PC-9 (cell line): ENCODE measurements at regions not wholly inside any gene's neighbourhood (a gene's known extent, or its start where the extent isn't known, plus 50 kb on each side); places are given as distances from the start of the nearest gene placed in this dataset.

ENCODE experiments used
- BruUV-seq: library from RNA; stranded (reverse); fragments of 400-500 nt; replicated peaks from 2 replicates; lab custom pipeline; 2021; lab: Mats Ljungman, UMichigan
- CTCF ChIA-PET: fragments of 300-600 bp; sonication (Branson Sonifier 250); formaldehyde crosslinking; loops from one replicate; lab custom pipeline; 2022; ENCODE audit warnings: antibody characterized with exemption; lab: Charles Lee
- POLR2A ChIA-PET: fragments of 300-600 bp; sonication (Branson Sonifier 250); formaldehyde crosslinking; loops from one replicate; lab custom pipeline; 2022; ENCODE audit warnings: antibody characterized with exemption; ENCODE audit not compliant: unreplicated experiment; lab: Charles Lee
- DNase-seq, 2 experiments: peaks; one replicate each; pipeline versions ENCODE4 v3.0.0 to v3.0.0-alpha.2; 2015 to 2022; ENCODE audit warnings: mixed read lengths in 1 of 2
- H2AFZ ChIP-seq: fragments of 200-600 bp; sonication (generic); 2 replicates; pipeline ENCODE4 v1.8.1; 2017; ENCODE audit warnings: antibody characterized with exemption
- H3F3A ChIP-seq: fragments of 200-600 bp; sonication (generic); 2 replicates; pipeline ENCODE4 v1.8.1; 2017; ENCODE audit warnings: antibody characterized with exemption, mild to moderate bottlenecking, low read depth; ENCODE audit not compliant: insufficient read depth
- H3K27ac ChIP-seq: fragments of 200-600 bp; sonication (generic); 2 replicates; pipeline ENCODE4 v1.6.1; 2016; ENCODE audit warnings: mixed run types
- H3K27me3 ChIP-seq: fragments of 200-600 bp; sonication (generic); 2 replicates; pipeline ENCODE4 v1.6.1; 2016; ENCODE audit warnings: low read depth, mixed run types; ENCODE audit not compliant: insufficient read depth
- H3K36me3 ChIP-seq: fragments of 200-600 bp; sonication (generic); 2 replicates; pipeline ENCODE4 v1.6.1; 2016; ENCODE audit warnings: low read depth, mixed run types
- H3K4me1 ChIP-seq: fragments of 200-600 bp; sonication (generic); replicated peaks from 2 replicates; pipeline ENCODE4 v1.6.1; 2016; ENCODE audit warnings: mixed run types; ENCODE audit not compliant: insufficient read depth
- H3K4me2 ChIP-seq: fragments of 200-600 bp; sonication (generic); 2 replicates; pipeline ENCODE4 v1.6.1; 2017; ENCODE audit warnings: mixed run types
- H3K4me3 ChIP-seq: fragments of 200-600 bp; sonication (generic); 2 replicates; pipeline ENCODE4 v1.6.1; 2016; ENCODE audit warnings: mixed run types
- H3K79me2 ChIP-seq: fragments of 200-600 bp; sonication (generic); 2 replicates; pipeline ENCODE4 v1.6.1; 2017; ENCODE audit warnings: low read depth, mixed run types
- H3K9me2 ChIP-seq: fragments of 200-600 bp; sonication (generic); 2 replicates; pipeline ENCODE4 v1.8.1; 2017; ENCODE audit warnings: mild to moderate bottlenecking; ENCODE audit not compliant: insufficient read depth
- H3K9me3 ChIP-seq: fragments of 200-600 bp; sonication (generic); 2 replicates; pipeline ENCODE4 v1.8.1; 2016; ENCODE audit warnings: low read depth; ENCODE audit not compliant: insufficient read depth
- H4K20me1 ChIP-seq: fragments of 200-600 bp; sonication (generic); 2 replicates; pipeline ENCODE4 v1.8.1; 2017; ENCODE audit not compliant: insufficient read depth
- CTCF ChIP-seq: fragments of 200-600 bp; sonication (generic); conservative IDR thresholded peaks from 2 replicates; pipeline ENCODE4 v1.6.1; 2017; ENCODE audit warnings: mixed run types, antibody characterized with exemption, mild to moderate bottlenecking, moderate library complexity
- EZH2 ChIP-seq: fragments of 200-600 bp; sonication (generic); IDR thresholded peaks from 2 replicates; pipeline ENCODE4 v1.8.0; 2017; ENCODE audit warnings: antibody characterized with exemption, low read depth
- intact Hi-C: fragments of 100-400 bp; cut with micrococcal nuclease; formaldehyde crosslinking; loops from one replicate; pipeline ENCODE4 v1.10.0; 2022; ENCODE audit not compliant: unreplicated experiment

- Histone ChIP-seq H3K4me3 (no peak overlapping the region), H3F3A (peaks cover 9% of the 10 kb centered on the region; the same call in 1 of the 2 replicates), H3K36me3 (no peaks in the 10 kb centered on the region), H2AFZ (no peak overlapping the region), H3K79me2 (no peaks in the 10 kb centered on the region), H3K9me2 (no peaks in the 10 kb centered on the region), H3K4me2 (peak overlapping the region; percentile 21; the same call in 1 of the 2 replicates), H4K20me1 (no peaks in the 10 kb centered on the region), H3K27me3 (peaks cover 3% of the 10 kb centered on the region; the same call in 1 of the 2 replicates), H3K27ac (peak overlapping the region; percentile 95), H3K9me3 (no peaks in the 10 kb centered on the region), H3K4me1 (peaks cover 9% of the 10 kb centered on the region)
- intact Hi-C loops, result no loop called here
- ChIA-PET CTCF (no interaction called here), POLR2A (no interaction called here)
- TF ChIP-seq CTCF (no peak), EZH2 (no peak)
- peak; percentile 16 to 77 for DNase-seq
- BruUV-seq, result no TSS peak
Observed at GRCh38 chr1:5611851-5612250, 380.4 kb downstream of the NPHP4 start.

GRCh38 chr1:5611431-5611830 lies 380.8 kb downstream of the NPHP4 start:
- ChIA-PET CTCF (no interaction called here), POLR2A (no interaction called here)
- no TSS peak for BruUV-seq

GRCh38 chr1:5610432-5610831 lies 381.8 kb downstream of the NPHP4 start:
- no peak overlapping the region for H2AFZ ChIP-seq
- H3K27me3 ChIP-seq, result peaks cover under 1% of the 10 kb centered on the region; the same call in 1 of the 2 replicates
- peaks cover 9% of the 10 kb centered on the region for H3K4me1 ChIP-seq
- TF ChIP-seq EZH2 (no peak), CTCF (no peak)
- CTCF ChIA-PET, result no interaction called here
- H3K36me3 ChIP-seq, result no peaks in the 10 kb centered on the region
- peaks cover 9% of the 10 kb centered on the region; the same call in 1 of the 2 replicates for H3F3A ChIP-seq
- no peak overlapping the region for H3K4me3 ChIP-seq
- intact Hi-C loops, result no loop called here
- no TSS peak for BruUV-seq
- H3K79me2 ChIP-seq, result no peaks in the 10 kb centered on the region
- H3K9me2 ChIP-seq, result no peaks in the 10 kb centered on the region
- H3K27ac ChIP-seq, result peak overlapping the region; percentile 95
- H4K20me1 ChIP-seq, result no peaks in the 10 kb centered on the region
- no peaks in the 10 kb centered on the region for H3K9me3 ChIP-seq
- DNase-seq, result no peak
- POLR2A ChIA-PET, result no interaction called here
- H3K4me2 ChIP-seq, result no peak overlapping the region

More at GRCh38 chr1:5611431-5611830, 380.8 kb downstream of the NPHP4 start:
- TF ChIP-seq EZH2 (no peak), CTCF (no peak)
- peaks cover 9% of the 10 kb centered on the region; the same call in 1 of the 2 replicates for H3F3A ChIP-seq
- H3K36me3 ChIP-seq, result no peaks in the 10 kb centered on the region
- H4K20me1 ChIP-seq, result no peaks in the 10 kb centered on the region
- intact Hi-C loops, result no loop called here
- no peak overlapping the region for H2AFZ ChIP-seq
- peak overlapping the region; percentile 21; the same call in 1 of the 2 replicates for H3K4me2 ChIP-seq
- H3K4me1 ChIP-seq, result peaks cover 9% of the 10 kb centered on the region
- peak in 1 of 2 experiments; percentile 50 for DNase-seq
- H3K79me2 ChIP-seq, result no peaks in the 10 kb centered on the region
- no peaks in the 10 kb centered on the region for H3K9me3 ChIP-seq
- peaks cover 3% of the 10 kb centered on the region; the same call in 1 of the 2 replicates for H3K27me3 ChIP-seq
- H3K9me2 ChIP-seq, result no peaks in the 10 kb centered on the region
- no peak overlapping the region for H3K4me3 ChIP-seq
- H3K27ac ChIP-seq, result peak overlapping the region; percentile 95
